ENCODE measurements at regions not wholly inside any gene's neighbourhood (a gene's known extent, or its start where the extent isn't known, plus 50 kb on each side); places are given as distances from the start of the nearest gene placed in this dataset.

DNA sequence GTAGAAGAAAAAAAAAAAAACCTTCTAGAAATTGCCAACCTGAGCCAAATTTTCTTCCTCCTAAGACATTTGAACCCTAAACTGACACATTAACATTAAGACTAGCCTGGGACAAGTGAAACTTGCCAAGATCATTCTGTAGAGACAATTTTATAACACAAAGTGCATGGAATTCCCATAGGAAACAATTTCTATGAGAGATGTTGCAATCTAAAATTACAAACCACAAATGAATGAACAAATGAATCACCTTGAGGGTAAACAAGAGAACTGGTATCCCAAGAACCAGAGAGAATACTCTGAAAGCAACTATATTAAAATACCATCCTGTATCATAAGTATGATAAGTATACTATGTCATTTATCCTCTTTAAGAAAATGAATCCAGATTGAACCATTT lies 165.3 kb downstream of the DICER1 start:
- peaks cover 3% of the 10 kb centered on the region for H3K27me3 ChIP-seq (ENCODE audit: insufficient read depth, poor library complexity, severe bottlenecking)
- no peak for DNase-seq (ENCODE audit: low spot score)
- peak; percentile 94 for ATAC-seq (ENCODE audit: low read depth)
- peaks cover 8% of the 10 kb centered on the region for H3K4me1 ChIP-seq (ENCODE audit: insufficient read depth, poor library complexity, severe bottlenecking)
- TF ChIP-seq, protein P1, sequence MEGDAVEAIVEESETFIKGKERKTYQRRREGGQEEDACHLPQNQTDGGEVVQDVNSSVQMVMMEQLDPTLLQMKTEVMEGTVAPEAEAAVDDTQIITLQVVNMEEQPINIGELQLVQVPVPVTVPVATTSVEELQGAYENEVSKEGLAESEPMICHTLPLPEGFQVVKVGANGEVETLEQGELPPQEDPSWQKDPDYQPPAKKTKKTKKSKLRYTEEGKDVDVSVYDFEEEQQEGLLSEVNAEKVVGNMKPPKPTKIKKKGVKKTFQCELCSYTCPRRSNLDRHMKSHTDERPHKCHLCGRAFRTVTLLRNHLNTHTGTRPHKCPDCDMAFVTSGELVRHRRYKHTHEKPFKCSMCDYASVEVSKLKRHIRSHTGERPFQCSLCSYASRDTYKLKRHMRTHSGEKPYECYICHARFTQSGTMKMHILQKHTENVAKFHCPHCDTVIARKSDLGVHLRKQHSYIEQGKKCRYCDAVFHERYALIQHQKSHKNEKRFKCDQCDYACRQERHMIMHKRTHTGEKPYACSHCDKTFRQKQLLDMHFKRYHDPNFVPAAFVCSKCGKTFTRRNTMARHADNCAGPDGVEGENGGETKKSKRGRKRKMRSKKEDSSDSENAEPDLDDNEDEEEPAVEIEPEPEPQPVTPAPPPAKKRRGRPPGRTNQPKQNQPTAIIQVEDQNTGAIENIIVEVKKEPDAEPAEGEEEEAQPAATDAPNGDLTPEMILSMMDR (IDR thresholded peaks at IDR 0.05; ENCODE audit: poor library complexity, severe bottlenecking) = no peak
- peak overlapping the region; percentile 1 for H3K27ac ChIP-seq (ENCODE audit: poor library complexity, severe bottlenecking)
- no peak overlapping the region for H3K4me3 ChIP-seq (ENCODE audit: severe bottlenecking)
- no peaks in the 10 kb centered on the region for H3K36me3 ChIP-seq (ENCODE audit: low read depth)
- no peaks in the 10 kb centered on the region for H3K9me3 ChIP-seq (ENCODE audit: severe bottlenecking)

DNA sequence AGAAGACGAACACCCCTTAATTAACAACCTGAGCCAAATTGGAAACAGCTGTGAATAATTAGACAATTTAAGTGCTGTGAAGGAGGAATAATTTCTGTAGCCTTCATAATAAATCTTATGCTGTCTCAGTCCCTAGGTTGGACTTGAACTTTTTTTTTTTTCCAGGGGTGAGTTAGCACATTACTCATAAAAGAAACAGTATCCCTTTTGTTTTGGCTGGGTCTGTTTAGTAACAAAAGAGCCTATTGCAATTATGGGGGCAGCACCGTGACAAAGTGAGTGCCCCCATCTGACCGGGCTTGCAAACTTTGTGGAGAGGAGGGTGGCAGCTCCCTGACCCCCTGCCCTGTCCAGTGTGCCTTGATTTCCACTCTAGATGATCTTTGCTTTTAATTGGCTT lies 167.4 kb downstream of the DICER1 start:
- Histone ChIP-seq H3K4me3 (ENCODE audit: severe bottlenecking) (no peak overlapping the region), H3K4me1 (ENCODE audit: insufficient read depth, poor library complexity, severe bottlenecking) (peaks cover 8% of the 10 kb centered on the region), H3K36me3 (ENCODE audit: low read depth) (no peaks in the 10 kb centered on the region), H3K27ac (ENCODE audit: poor library complexity, severe bottlenecking) (no peak overlapping the region), H3K9me3 (ENCODE audit: severe bottlenecking) (no peaks in the 10 kb centered on the region), H3K27me3 (ENCODE audit: insufficient read depth, poor library complexity, severe bottlenecking) (peaks cover 6% of the 10 kb centered on the region)
- 0 out of 3 replicates have a peak, but pooled peaks have one; percentile 28 for ATAC-seq (ENCODE audit: low read depth)
- TF ChIP-seq, protein P1 (IDR thresholded peaks at IDR 0.05; ENCODE audit: poor library complexity, severe bottlenecking) = no peak
- DNase-seq (ENCODE audit: low spot score) = no peak

DNA sequence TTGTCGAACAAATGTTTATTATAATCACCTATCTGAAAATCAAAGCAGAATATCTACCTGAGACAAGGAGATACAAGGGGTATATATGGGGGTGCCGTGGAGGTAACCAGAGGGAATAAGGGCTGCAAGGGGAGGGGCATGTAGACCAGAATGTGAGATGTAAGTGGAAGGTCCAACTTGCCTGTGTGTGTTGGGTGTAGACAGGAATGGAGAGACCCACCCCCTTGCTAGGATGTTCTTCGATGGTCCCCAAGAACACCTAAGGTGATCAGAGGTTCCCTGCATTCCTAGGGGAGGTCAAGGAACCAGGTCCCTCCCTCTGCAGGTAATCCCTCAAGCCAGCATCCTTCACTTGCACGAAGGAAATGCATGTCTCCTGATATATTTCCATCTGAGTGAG lies 167.9 kb downstream of the DICER1 start:
- Histone ChIP-seq H3K9me3 (ENCODE audit: severe bottlenecking) (no peaks in the 10 kb centered on the region), H3K4me3 (ENCODE audit: severe bottlenecking) (no peak overlapping the region), H3K36me3 (ENCODE audit: low read depth) (no peaks in the 10 kb centered on the region), H3K27me3 (ENCODE audit: insufficient read depth, poor library complexity, severe bottlenecking) (peaks cover 11% of the 10 kb centered on the region), H3K27ac (ENCODE audit: poor library complexity, severe bottlenecking) (no peak overlapping the region), H3K4me1 (ENCODE audit: insufficient read depth, poor library complexity, severe bottlenecking) (peaks cover 8% of the 10 kb centered on the region)
- TF ChIP-seq, protein P1 (IDR thresholded peaks at IDR 0.05; ENCODE audit: poor library complexity, severe bottlenecking) = no peak
- ATAC-seq (ENCODE audit: low read depth) (no peak), DNase-seq (ENCODE audit: low spot score) (no peak)

DNA sequence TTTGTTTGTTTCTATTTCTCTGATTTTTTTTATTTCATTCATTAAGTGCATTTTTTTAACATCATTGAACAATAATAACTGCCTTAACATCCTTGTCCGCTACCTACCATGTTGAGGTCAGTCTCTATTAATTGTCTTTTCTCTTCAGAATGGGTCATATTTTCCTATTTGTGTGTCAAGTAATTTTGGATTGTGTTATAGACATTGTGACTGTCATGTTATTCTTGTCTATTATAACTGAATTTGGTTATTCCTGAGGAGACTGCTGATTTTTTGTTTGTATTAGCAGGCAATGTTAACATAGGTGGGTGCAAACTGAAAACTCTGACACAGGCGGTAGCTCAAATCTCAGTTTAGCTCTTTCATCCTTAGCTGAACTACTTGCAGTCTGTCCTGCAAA lies 169.9 kb downstream of the DICER1 start:
- Histone ChIP-seq H3K27me3 (ENCODE audit: insufficient read depth, poor library complexity, severe bottlenecking) (peaks cover 29% of the 10 kb centered on the region), H3K9me3 (ENCODE audit: severe bottlenecking) (no peaks in the 10 kb centered on the region), H3K4me1 (ENCODE audit: insufficient read depth, poor library complexity, severe bottlenecking) (peaks cover 7% of the 10 kb centered on the region), H3K27ac (ENCODE audit: poor library complexity, severe bottlenecking) (no peak overlapping the region), H3K4me3 (ENCODE audit: severe bottlenecking) (no peak overlapping the region), H3K36me3 (ENCODE audit: low read depth) (no peaks in the 10 kb centered on the region)
- no peak for DNase-seq (ENCODE audit: low spot score)
- no peak for ATAC-seq (ENCODE audit: low read depth)
- TF ChIP-seq, protein P1 (IDR thresholded peaks at IDR 0.05; ENCODE audit: poor library complexity, severe bottlenecking) = no peak

DNA sequence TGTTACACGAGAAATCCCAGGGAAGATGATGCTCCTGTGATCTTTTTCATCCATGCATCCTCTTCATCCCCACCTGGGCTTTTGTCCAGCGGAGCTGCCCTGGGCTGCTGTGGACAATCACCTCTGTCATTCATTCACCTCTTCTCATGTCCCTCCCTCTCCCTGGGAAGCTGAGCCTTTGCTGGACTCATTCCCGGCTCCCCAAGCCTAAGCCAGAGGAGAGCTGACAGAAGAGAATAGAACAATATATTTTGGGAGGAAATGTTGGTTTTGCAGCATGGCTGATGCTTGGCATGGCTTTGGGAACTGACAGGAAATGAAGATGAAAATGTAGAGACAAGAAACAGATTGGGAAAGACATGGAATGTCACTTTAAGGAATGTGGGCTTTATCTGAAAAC lies 177.4 kb downstream of the DICER1 start:
- DNase-seq (ENCODE audit: low spot score) = no peak

More for the DNA sequence above, 177.4 kb downstream of the DICER1 start:
- Histone ChIP-seq H3K27ac (ENCODE audit: poor library complexity, severe bottlenecking) (no peak overlapping the region), H3K4me3 (ENCODE audit: severe bottlenecking) (no peak overlapping the region), H3K36me3 (ENCODE audit: low read depth) (no peaks in the 10 kb centered on the region), H3K4me1 (ENCODE audit: insufficient read depth, poor library complexity, severe bottlenecking) (no peaks in the 10 kb centered on the region), H3K27me3 (ENCODE audit: insufficient read depth, poor library complexity, severe bottlenecking) (peaks cover 39% of the 10 kb centered on the region), H3K9me3 (ENCODE audit: severe bottlenecking) (no peaks in the 10 kb centered on the region)
- TF ChIP-seq, protein P1 (IDR thresholded peaks at IDR 0.05; ENCODE audit: poor library complexity, severe bottlenecking) = no peak
- ATAC-seq (ENCODE audit: low read depth) = no peak

Data from RWPE2 (cell line).